HEK293T (cell line): ENCODE measurements at regions not wholly inside any gene's neighbourhood (a gene's known extent, or its start where the extent isn't known, plus 50 kb on each side); places are given as distances from the start of the nearest gene placed in this dataset.

Experiments
- CTCF ChIA-PET: fragments of 350-600 bp; formaldehyde crosslinking; extraction: SDS; loops from one replicate; lab custom pipeline; 2021; ENCODE audit warnings: antibody characterized with exemption, inconsistent platforms; lab: Yijun Ruan, JAX
- POLR2A ChIA-PET: fragments of 350-600 bp; formaldehyde crosslinking; extraction: SDS; loops from one replicate; lab custom pipeline; 2020; ENCODE audit warnings: antibody characterized with exemption, inconsistent platforms; lab: Yijun Ruan, JAX
- DNase-seq: peaks from one replicate; pipeline ENCODE4 v3.0.0; 2012; ENCODE audit warnings: mixed read lengths; ENCODE audit errors: extremely low spot score
- ARNT ChIP-seq: fragments of 450-650 bp; IDR thresholded peaks from 2 replicates; pipeline ENCODE4 v1.6.1; 2017; ENCODE audit warnings: mild to moderate bottlenecking
- BHLHE40 ChIP-seq: fragments of 450-650 bp; IDR thresholded peaks from 2 replicates; pipeline ENCODE4 v1.6.1; 2016; ENCODE audit warnings: mild to moderate bottlenecking, moderate library complexity, borderline replicate concordance
- CTBP1 ChIP-seq: fragments of 450-650 bp; IDR thresholded peaks from 2 replicates; pipeline ENCODE4 v1.6.1; 2016; ENCODE audit warnings: borderline replicate concordance
- ELF4 ChIP-seq: fragments of 450-650 bp; IDR thresholded peaks from 2 replicates; pipeline ENCODE4 v1.6.1; 2017; ENCODE audit warnings: antibody characterized with exemption
- FOXA1 ChIP-seq: fragments of 450-650 bp; IDR thresholded peaks from 2 replicates; pipeline ENCODE4 v1.6.1; 2016; ENCODE audit warnings: mild to moderate bottlenecking
- FOXK2 ChIP-seq: fragments of 450-650 bp; IDR thresholded peaks from 2 replicates; pipeline ENCODE4 v1.6.1; 2016; ENCODE audit warnings: mild to moderate bottlenecking
- FOXM1 ChIP-seq: fragments of 450-650 bp; IDR thresholded peaks from 2 replicates; pipeline ENCODE4 v1.6.1; 2017; ENCODE audit warnings: mild to moderate bottlenecking, borderline replicate concordance
- HDGF ChIP-seq: fragments of 450-650 bp; IDR thresholded peaks from 2 replicates; pipeline ENCODE4 v1.6.1; 2017; ENCODE audit warnings: antibody characterized with exemption, borderline replicate concordance
- L3MBTL2 ChIP-seq: fragments of 450-650 bp; conservative IDR thresholded peaks from 2 replicates; pipeline ENCODE4 v1.6.1; 2016; ENCODE audit warnings: mild to moderate bottlenecking
- LEF1 ChIP-seq: fragments of 450-650 bp; IDR thresholded peaks from 2 replicates; pipeline ENCODE4 v1.6.1; 2017; ENCODE audit warnings: mild to moderate bottlenecking, borderline replicate concordance
- NFRKB ChIP-seq: fragments of 450-650 bp; IDR thresholded peaks from 2 replicates; pipeline ENCODE4 v1.6.1; 2016; ENCODE audit warnings: mild to moderate bottlenecking, moderate library complexity
- PKNOX1 ChIP-seq: fragments of 450-650 bp; IDR thresholded peaks from 2 replicates; pipeline ENCODE4 v1.6.1; 2016
- SP1 ChIP-seq: fragments of 450-650 bp; IDR thresholded peaks from 2 replicates; pipeline ENCODE4 v1.6.1; 2017
- SUZ12 ChIP-seq: fragments of 450-650 bp; IDR thresholded peaks from 2 replicates; pipeline ENCODE4 v1.6.1; 2016; ENCODE audit warnings: mild to moderate bottlenecking
- TARDBP ChIP-seq: fragments of 450-650 bp; IDR thresholded peaks from 2 replicates; pipeline ENCODE4 v1.6.1; 2016
- ZNF384 ChIP-seq: fragments of 450-650 bp; IDR thresholded peaks from 2 replicates; pipeline ENCODE4 v1.6.1; 2016

DNA sequence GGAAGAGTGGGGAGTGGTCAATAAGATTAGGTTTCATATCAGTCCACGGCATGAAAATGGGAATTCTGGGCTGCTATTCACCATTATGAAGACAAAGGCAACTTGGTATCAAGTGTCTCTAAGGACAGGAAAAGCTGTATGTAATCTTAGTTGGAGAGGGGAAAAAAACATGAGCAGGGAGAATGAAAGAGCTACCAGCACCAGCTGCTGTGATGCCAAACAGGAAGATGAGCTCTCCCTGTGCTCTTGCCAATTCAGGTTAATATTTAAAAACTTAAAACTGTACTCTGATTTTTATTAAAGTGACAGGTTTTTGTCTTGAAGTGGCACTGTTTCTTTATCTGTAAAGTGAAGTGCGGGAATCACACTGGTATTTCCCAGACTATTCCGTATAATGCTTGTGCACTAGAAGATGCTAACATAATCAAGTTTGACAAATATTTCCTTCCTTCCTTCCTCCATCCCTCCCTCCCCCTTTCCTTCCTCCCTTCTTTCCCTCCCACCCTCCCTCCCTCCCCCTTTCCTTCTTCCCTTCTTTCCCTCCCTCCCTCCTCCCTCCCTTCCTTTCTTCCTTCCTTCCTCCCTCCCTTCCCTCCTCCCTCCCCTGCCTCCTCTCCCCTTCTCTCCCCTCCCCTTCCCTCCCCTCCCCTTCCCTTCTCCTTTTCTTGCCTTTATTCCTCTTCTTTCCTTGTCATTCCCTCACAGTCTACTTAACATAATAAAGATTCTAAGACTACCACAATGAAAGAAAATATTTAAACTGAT lies 1383.0 kb upstream of the C9orf72 start:
- DNase-seq: no peak
- POLR2A ChIA-PET: no interaction called here
- CTCF ChIA-PET: no interaction called here

DNA sequence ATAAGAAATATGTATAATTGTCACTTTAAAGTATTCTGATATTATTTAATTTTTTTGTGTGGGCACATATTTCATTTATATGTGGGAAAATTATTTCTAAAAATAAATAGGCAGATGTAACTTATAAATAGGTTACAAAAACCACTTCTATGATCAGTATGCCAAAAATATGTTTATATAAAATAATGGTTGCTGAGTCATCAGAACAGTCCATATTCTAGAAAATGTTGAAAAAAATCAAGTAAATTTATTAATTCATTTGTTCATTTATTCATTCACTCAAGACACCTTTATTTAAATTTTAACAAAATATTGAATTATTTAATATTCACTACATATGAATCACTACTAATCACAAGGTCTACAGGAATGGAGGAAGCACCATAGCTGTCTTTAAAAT lies 1387.3 kb upstream of the C9orf72 start:
- CTCF ChIA-PET: no interaction called here
- POLR2A ChIA-PET: no interaction called here
- TF ChIP-seq L3MBTL2 (no peak), HDGF (no peak), FOXK2 (no peak), SUZ12 (no peak), CTBP1 (no peak)
- DNase-seq: no peak

More for the DNA sequence above, 1383.0 kb upstream of the C9orf72 start:
- TF ChIP-seq FOXM1 (no peak), SUZ12 (no peak), BHLHE40 (no peak), ELF4 (no peak), FOXA1 (no peak), ARNT (no peak), FOXK2 (no peak), TARDBP (no peak), PKNOX1 (no peak), LEF1 (no peak), ZNF384 (no peak), SP1 (no peak), HDGF (no peak), CTBP1 (no peak), NFRKB (no peak)

DNA sequence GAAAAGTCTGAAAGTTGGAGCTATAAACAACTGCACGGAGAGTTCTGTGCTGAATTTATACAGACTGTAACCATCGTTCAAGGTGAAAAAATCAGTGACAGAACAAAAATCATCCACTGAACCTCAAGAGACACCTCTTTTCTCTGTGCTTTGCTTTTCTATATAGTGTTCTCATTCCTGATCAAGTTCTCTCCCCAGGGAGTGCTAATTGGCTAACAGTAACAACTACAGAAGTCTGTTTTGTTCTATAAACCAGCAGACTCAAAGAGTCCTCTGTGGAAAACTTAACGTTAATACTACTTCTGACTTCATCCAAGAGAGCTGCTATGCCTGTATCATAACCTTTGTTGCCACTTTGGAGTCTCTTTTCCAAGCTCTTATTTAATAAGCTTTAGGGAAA lies 1388.3 kb upstream of the C9orf72 start:
- CTCF ChIA-PET: no interaction called here
- TF ChIP-seq HDGF (no peak), FOXA1 (no peak), ARNT (no peak), NFRKB (no peak), LEF1 (no peak), FOXM1 (no peak), PKNOX1 (no peak), BHLHE40 (no peak), SP1 (no peak), SUZ12 (no peak), TARDBP (no peak), L3MBTL2 (no peak), ZNF384 (no peak), CTBP1 (no peak), ELF4 (no peak), FOXK2 (no peak)
- POLR2A ChIA-PET: no interaction called here
- no peak for DNase-seq

- ChIA-PET POLR2A (no interaction called here), CTCF (no interaction called here)
- no peak for DNase-seq
- no peak for TF ChIP-seq FOXA1
Measured at GRCh38 chr9:28967226-28967625, 1393.9 kb upstream of the C9orf72 start.

GRCh38 chr9:28970241-28970654 lies 1397.0 kb upstream of the C9orf72 start:
- ChIA-PET CTCF (no interaction called here), POLR2A (no interaction called here)
- DNase-seq: no peak
- TF ChIP-seq ELF4 (no peak), NFRKB (no peak), FOXK2 (no peak), SP1 (no peak)

DNA sequence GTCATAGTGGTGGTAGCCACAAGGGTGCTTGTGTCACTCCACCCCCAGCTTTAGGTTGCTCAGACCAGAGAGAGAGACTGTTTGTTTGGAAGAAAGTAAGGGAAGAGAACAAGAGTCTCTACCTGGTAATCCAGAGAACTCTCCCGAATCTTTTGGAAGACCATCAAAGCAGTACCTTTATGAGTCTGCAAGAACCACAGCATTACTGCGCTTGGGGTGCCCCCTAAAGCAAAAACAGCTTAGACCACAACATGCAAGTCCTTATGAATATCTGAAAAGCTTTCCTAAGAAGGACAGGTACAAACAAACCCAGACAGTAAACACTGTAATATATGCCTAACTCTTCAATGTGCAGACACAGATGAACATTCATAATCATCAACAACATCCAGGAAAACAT lies 1398.6 kb upstream of the C9orf72 start:
- TF ChIP-seq NFRKB (no peak), SUZ12 (no peak), FOXA1 (no peak), TARDBP (no peak), HDGF (no peak), CTBP1 (no peak), BHLHE40 (no peak)
- DNase-seq: no peak
- ChIA-PET POLR2A (no interaction called here), CTCF (no interaction called here)

DNA sequence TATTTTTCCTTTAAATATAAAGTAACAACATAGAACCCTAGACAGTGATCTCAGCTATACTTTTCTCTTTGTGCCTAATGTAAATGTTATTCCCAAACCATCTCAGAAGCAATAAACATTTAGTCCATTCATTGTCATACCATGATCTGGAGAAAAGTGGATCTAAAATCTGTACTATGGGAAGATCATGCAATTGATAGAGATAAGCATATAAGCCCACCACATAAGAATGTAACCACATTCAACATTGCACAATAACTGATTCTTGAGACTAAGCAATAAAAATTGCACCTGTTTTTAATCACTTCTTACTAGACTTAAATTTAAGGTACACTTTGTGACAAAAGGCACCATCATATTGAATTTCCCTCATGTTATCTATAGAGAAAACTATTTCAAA lies 1403.0 kb upstream of the C9orf72 start:
- POLR2A ChIA-PET: no interaction called here
- CTCF ChIA-PET: no interaction called here
- TF ChIP-seq FOXA1 (no peak), FOXM1 (no peak), LEF1 (no peak), HDGF (no peak), L3MBTL2 (no peak), SP1 (no peak), ZNF384 (no peak), ARNT (no peak), SUZ12 (no peak), ELF4 (no peak), BHLHE40 (no peak), CTBP1 (no peak), FOXK2 (no peak), PKNOX1 (no peak), NFRKB (no peak), TARDBP (no peak)
- no peak for DNase-seq
